K562 (cell line): ENCODE measurements at regions not wholly inside any gene's neighbourhood (a gene's known extent, or its start where the extent isn't known, plus 50 kb on each side); places are given as distances from the start of the nearest gene placed in this dataset.

ENCODE experiments used
- CBX8 ChIP-seq: fragments of 200-600 bp; sonication (generic); IDR thresholded peaks from 2 replicates; pipeline ENCODE4 v1.6.1; 2012; ENCODE audit warnings: borderline replicate concordance, mixed run types, low read depth, mild to moderate bottlenecking, moderate library complexity, mixed read lengths, low read length, control low read depth, inconsistent platforms; ENCODE audit not compliant: poor library complexity, severe bottlenecking; ENCODE audit errors: extremely low read depth
- CHD7 ChIP-seq: fragments of 200-600 bp; sonication (generic); IDR thresholded peaks from one replicate; pipeline ENCODE4 v1.6.1; 2012; ENCODE audit warnings: mild to moderate bottlenecking, low read depth, low read length, inconsistent platforms
- EGR1 ChIP-seq: fragments of 450-650 bp; conservative IDR thresholded peaks from 2 replicates; pipeline ENCODE4 v1.6.1; 2017; ENCODE audit warnings: mild to moderate bottlenecking
- ELF4 ChIP-seq: fragments of 450-650 bp; formaldehyde crosslinking; IDR thresholded peaks from 2 replicates; pipeline ENCODE4 v1.4.0; 2022; ENCODE audit warnings: missing genetic modification characterization
- FOS ChIP-seq: IDR thresholded peaks from 3 replicates; pipeline ENCODE4 v1.6.1; 2011; ENCODE audit not compliant: insufficient read length; ENCODE audit errors: extremely low read depth
- NFRKB ChIP-seq: fragments of 450-650 bp; IDR thresholded peaks from 2 replicates; pipeline ENCODE4 v1.6.1; 2016; ENCODE audit warnings: low read depth
- RNF2 ChIP-seq: sonication (generic); IDR thresholded peaks from 2 replicates; pipeline ENCODE4 v1.6.1; 2016
- SMARCC2 ChIP-seq: fragments of 450-650 bp; IDR thresholded peaks from 2 replicates; pipeline ENCODE4 v1.6.1; 2017; ENCODE audit warnings: antibody characterized with exemption, moderate library complexity, mild to moderate bottlenecking, low read depth
- SOX6 ChIP-seq: fragments of 450-650 bp; IDR thresholded peaks from 2 replicates; pipeline ENCODE4 v1.6.1; 2014; ENCODE audit warnings: mild to moderate bottlenecking
- ZSCAN32 ChIP-seq: fragments of 450-650 bp; formaldehyde crosslinking; IDR thresholded peaks from 2 replicates; pipeline ENCODE4 v1.4.0; 2020; ENCODE audit warnings: mild to moderate bottlenecking, moderate library complexity
- TF ChIP-seq, protein P1 (sequence below): fragments of 200-800 bp; sonication (Bioruptor generic); IDR thresholded peaks from 2 replicates; pipeline ENCODE4 v1.6.1; 2017; ENCODE audit warnings: missing genetic modification characterization, missing compliant biosample characterization
- TF ChIP-seq, protein P2 (sequence below): fragments of 250-450 bp; sonication (Bioruptor Pico); IDR thresholded peaks from 2 replicates; pipeline ENCODE4 v1.4.0; 2020; ENCODE audit warnings: mild to moderate bottlenecking, moderate library complexity

DNA sequence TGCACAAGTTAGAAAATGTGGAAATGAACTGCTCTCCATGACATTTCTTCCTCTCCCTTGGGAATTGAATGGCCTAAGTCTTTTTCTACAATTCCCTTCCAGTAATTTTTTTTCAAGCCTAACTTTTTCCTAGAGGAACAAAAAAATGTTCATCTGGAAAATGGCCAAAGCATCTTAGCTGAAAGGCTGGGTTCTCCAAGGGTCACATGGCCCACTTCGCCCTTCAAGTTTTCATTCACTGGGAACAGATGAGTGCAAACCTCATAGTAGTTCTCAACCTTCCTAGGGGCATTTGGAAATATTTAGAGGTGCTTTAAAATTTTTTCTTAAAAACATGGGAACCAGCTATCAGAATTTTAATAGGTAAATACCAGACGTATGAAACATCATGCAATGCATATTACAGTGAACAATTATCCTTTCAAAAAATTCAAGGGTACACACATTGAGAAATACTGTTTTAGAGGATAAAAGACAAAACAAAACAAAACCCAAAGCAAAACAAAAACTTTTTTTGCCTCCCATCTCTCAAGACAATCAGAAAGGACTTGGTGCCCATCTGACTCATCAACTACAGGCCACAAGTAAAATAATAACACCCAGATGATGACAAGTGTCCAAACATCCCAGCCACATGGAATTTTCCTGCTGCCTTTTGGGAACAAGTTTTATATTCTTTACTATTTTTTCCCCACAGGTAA lies 208.8 kb downstream of the SLITRK6 start (continued):
- TF ChIP-seq CHD7 (no peak), EGR1 (no peak), CBX8 (no peak), FOS (no peak), SMARCC2 (no peak), ZSCAN32 (CRISPR knock-in tag) (no peak), NFRKB (no peak), ELF4 (CRISPR knock-in tag) (no peak), SOX6 (no peak), RNF2 (no peak)
- TF ChIP-seq, protein P1, sequence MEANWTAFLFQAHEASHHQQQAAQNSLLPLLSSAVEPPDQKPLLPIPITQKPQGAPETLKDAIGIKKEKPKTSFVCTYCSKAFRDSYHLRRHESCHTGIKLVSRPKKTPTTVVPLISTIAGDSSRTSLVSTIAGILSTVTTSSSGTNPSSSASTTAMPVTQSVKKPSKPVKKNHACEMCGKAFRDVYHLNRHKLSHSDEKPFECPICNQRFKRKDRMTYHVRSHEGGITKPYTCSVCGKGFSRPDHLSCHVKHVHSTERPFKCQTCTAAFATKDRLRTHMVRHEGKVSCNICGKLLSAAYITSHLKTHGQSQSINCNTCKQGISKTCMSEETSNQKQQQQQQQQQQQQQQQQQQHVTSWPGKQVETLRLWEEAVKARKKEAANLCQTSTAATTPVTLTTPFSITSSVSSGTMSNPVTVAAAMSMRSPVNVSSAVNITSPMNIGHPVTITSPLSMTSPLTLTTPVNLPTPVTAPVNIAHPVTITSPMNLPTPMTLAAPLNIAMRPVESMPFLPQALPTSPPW (CRISPR knock-in tag): no peak
- TF ChIP-seq, protein P2, sequence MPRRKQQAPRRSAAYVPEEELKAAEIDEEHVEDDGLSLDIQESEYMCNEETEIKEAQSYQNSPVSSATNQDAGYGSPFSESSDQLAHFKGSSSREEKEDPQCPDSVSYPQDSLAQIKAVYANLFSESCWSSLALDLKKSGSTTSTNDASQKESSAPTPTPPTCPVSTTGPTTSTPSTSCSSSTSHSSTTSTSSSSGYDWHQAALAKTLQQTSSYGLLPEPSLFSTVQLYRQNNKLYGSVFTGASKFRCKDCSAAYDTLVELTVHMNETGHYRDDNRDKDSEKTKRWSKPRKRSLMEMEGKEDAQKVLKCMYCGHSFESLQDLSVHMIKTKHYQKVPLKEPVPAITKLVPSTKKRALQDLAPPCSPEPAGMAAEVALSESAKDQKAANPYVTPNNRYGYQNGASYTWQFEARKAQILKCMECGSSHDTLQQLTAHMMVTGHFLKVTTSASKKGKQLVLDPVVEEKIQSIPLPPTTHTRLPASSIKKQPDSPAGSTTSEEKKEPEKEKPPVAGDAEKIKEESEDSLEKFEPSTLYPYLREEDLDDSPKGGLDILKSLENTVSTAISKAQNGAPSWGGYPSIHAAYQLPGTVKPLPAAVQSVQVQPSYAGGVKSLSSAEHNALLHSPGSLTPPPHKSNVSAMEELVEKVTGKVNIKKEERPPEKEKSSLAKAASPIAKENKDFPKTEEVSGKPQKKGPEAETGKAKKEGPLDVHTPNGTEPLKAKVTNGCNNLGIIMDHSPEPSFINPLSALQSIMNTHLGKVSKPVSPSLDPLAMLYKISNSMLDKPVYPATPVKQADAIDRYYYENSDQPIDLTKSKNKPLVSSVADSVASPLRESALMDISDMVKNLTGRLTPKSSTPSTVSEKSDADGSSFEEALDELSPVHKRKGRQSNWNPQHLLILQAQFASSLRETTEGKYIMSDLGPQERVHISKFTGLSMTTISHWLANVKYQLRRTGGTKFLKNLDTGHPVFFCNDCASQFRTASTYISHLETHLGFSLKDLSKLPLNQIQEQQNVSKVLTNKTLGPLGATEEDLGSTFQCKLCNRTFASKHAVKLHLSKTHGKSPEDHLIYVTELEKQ (CRISPR knock-in tag): no peak
